NCI-H2196 (cell line): ENCODE measurements at regions not wholly inside any gene's neighbourhood (a gene's known extent, or its start where the extent isn't known, plus 50 kb on each side); places are given as distances from the start of the nearest gene placed in this dataset.
"Not testable (repeated sequence)": the region's sequence is repeated elsewhere in the genome, so short reads cannot be mapped to it uniquely, and the experiment has no call there.

ENCODE experiments used
- DNase-seq: peaks from one replicate; lab custom pipeline; 2025; ENCODE audit not compliant: unreplicated experiment; lab: John Stamatoyannopoulos, UW

DNA sequence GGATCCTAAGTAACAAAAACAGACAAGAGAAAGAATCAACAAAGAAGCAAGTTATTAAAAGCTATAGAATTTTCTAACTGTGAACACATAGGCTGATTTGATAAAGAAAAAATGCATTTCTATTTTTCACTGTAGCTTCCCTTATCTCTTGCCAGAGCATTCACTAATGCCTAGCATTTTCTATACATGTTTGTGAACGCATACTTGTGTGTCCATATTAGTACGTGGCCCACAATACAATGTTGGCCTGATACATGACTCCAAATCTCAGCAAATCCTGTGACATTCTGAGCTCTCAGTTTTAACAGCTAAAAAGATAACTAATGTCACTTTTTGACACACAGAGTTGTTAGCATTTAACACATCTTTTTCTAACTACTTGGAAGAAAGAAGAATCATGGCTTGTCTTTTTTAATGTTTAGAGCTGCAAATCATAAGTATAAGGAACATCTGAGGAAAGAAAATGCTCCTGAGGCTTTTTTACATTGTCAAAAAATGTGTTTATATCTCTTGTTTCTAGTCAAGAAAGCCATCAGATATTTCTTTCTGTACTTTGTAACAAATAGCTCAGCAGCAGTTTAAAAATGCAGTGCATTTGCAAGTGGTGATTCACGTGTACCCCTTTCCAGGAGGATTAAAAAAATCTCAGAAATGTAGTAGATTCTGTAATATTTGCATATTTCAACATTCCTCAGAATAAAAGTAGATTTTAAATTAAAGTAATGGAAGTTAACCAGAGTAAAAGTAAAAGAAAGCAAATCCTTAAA lies 1646.8 kb upstream of the TMEFF2 start:
- DNase-seq: no peak

DNA sequence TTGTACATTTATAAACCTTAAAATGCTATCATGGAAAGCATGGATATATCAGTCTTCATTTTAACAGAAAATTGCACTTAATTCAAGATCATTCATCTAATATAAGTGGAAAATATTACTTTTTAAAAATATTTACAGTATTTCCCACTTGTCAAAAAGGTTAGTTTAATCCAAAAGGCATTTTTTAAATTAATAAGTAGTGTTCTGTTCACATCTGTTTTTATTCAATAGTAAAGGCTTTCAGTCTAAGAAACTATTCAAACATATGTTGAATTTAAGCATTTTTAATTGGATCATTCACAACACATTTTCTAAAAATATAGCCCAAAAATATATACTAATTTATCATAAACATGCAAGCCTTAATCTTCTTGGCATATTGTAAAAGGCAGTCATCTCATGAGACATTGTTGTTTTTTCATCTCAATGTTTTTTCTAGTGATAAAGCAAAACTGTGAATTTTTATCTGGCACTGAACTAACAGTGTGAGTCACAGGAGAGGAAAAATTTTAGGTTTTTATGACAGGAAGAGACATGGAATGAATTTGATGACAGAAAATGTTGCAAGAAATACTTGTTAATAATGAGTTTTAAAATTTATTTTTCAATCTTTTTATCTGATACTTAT lies 1642.5 kb upstream of the TMEFF2 start:
- DNase-seq: no peak

DNA sequence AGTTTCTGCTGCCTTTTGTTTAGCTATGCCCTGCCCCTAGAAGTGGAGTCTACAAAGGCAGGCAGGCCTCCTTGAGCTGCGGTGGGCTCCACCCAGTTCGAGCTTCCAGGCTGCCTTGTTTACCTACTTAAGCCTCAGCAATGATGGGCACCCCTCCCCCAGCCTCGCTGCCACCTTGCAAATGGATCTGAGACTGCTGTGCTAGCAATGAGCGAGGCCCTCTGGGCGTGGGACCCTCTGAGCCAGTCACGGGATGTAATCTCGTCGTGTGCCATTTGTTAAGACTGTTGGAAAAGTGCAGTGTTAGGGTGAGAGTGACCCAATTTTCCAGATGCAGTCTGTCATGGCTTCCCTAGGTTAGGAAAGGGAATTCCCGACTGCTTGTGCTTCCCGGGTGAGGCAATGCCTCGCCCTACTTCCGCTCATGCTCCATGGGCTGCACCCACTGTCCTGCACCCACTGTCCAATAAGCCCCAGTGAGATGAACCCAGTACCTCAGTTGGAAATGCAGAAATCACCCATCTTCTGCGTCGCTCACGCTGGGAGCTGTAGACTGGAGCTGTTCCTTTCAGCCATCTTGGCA lies 1641.8 kb upstream of the TMEFF2 start:
- not testable (repeated sequence) for DNase-seq

DNA sequence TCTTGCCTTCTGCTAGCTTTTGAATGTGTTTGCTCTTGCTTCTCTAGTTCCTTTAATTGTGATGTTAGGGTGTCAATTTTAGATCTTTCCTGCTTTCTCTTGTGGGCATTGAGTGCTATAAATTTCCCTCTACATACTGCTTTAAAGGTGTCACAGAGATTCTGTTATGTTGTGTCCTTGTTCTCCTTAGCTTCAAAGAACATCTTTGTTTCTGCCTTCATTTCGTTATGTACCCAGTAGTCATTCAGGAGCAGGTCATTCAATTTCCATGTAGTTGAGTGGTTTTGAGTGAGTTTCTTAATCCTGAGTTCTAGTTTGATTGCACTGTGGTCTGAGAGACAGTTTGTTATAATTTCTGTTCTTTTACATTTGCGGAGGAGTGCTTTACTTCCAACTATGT lies 1639.2 kb upstream of the TMEFF2 start:
- not testable (repeated sequence) for DNase-seq

DNA sequence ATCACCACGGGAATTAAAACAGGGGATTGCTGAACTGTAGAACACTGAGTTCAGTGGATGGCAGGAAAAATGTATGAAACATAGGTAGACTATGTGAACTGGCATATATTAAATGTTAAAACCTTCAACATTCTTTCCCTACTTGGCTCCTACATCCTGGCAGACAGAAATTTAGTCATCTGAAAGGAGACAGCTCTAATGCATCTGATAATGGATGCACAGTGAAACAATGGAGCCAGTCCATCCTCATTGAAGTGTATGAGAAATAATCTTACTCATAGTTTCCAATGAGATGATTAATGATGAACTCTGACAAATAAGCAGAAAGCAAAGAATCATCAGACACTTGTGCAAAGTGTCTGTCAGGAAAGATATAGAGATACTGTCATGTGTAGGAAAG lies 1629.7 kb upstream of the TMEFF2 start:
- DNase-seq: no peak

DNA sequence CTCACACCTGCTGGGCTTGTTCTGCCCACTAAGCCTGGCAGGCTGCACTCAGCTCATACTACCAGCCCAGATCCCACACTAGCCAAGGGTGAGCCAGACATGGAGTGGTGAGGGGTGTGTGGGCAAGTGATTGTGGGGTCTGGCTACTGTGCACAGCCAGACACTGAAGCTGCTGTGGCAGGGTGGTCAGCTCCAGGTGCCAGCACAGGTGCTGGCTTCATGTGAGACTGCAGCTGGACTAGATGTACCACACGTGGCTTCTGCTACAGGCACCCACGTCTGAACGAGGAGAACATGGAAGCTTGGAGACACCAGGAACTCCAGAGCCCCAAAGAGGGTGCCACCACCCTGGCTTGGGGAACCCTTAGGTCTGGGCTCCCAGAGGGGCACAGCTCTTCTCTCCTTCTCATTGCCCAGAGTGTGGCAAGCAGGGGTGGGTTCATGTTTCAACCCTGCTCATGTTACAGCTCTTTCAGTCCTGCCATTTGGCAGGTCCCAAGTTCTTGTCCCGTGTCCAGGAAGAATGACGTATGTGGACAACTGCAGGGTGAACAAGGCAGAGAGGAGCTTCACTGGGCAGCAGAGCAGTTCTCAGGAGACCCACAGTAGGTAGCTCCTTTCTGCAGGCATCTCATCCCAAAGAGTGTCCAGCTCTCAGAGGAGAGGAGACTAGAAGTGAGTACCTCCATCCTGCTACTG lies 1624.2 kb upstream of the TMEFF2 start:
- no peak for DNase-seq

DNA sequence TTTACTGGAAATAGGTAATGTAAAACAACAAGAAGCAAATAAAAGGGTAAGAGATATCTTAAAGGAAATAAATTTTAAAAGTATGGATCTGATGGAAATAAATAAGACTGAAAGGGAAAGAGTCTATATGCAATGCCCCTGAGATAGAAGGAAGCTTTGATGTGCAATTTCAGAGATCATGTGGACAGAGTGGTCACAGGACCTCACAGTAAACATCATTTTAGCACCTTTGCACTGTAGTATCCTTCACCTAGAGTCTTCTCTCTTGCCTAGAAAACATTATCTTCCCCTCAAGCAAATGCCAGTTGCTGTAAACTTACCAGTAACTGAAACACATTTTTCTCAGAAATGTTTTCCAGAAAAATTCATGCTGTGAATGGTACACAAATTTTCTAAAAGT lies 1621.3 kb upstream of the TMEFF2 start:
- no peak for DNase-seq

DNA sequence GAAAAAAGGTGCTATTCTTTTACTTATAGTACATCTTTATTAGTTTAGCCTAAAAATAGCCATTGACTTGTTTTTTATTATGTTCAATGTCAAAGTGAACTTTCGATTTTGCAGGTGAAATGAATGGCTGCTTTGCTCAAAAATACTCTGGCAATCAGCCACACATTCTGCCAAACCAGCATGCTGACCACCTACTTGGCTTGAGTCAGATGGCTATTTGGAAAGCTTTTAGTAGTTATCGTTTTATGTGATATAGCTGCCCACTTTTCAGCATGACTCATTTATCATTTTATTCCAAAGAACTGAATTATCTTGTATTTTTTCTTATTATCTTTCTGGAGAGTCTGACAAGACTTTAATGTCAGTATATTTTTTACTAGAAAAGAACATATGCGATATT lies 1615.8 kb upstream of the TMEFF2 start:
- DNase-seq: no peak

DNA sequence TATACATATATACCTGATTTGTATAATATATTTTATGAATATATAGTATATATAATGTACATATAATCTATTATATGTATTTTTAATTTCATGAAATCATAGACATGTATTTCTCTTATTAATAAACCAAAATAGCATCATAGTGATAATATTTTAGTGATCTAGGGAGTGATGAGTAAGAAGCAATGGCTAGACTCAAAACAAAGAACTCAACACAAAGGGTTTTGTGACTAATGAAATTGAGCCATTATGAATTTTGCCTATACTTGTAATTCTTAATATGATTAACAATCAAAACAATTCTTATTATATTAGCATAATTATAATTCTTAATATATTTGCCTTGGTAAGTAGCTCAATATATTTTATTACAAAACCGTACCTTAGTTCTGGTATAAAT lies 1614.1 kb upstream of the TMEFF2 start:
- no peak for DNase-seq

DNA sequence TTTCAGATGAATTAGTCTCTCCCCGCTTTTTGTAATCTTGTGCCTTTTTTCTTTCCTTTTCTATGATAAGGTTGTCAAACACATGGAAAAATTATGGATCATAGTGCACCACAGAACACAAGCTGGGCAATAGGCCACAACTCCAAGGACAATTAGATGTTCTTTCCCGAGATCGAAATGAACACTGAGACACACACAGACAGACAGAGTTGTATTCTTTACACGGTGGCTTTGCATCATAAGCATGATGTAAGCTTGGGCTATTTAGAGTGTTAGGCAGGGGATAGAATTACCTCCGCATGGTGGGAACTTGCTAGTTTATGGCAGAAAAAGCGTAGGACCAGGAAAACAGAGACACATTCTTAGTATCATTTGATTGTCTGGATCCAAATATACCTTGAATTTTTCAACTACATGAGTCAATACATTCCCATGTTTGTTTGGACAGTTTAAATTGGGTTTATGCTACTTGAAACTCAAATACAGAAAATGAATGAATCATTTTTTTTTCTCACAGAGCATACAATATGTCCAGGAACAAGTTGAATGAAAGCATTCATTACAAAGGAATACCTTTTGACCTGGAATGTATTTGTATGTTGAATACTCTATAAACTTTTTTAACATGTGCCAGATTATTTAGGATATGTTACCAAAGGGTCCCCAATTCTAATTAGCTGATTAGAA lies 1611.5 kb upstream of the TMEFF2 start:
- no peak for DNase-seq

DNA sequence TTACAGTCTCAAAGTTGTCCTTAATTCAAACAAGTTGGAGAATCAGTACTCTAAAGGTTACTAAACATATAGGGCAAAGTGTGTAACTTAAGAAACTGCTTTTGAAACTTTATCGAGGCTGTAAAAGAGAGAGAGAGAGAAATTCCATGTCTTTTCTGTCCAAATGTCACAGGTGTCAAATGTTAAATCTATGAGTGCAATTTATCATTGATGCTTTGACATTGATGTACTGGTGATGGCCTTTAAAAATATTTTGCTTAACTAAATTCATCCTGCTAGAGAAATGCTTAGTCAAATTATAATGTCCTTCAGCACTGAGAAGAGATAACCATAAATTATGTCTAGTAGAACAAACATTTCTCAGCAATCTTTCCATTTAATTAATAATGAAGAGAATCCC lies 1602.1 kb upstream of the TMEFF2 start:
- no peak for DNase-seq

DNA sequence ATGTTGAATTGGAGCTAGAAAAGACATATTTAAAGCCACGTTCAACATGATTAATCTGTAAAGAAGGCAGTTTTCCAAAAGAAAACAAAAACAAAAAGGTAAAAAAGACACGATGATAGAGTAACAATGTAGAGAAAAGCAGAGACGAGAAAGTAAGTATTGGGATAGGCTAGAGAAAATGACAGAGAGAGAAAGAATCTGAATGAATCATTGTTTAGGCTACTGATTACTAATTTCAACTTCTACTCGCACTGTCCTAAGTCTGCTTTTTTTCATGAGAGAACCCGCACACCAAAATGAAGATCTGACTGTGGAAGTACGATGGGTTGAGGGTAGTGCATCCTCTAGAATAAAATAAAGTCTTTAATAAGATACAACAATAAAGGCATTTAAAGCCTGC lies 1599.2 kb upstream of the TMEFF2 start:
- DNase-seq: no peak

DNA sequence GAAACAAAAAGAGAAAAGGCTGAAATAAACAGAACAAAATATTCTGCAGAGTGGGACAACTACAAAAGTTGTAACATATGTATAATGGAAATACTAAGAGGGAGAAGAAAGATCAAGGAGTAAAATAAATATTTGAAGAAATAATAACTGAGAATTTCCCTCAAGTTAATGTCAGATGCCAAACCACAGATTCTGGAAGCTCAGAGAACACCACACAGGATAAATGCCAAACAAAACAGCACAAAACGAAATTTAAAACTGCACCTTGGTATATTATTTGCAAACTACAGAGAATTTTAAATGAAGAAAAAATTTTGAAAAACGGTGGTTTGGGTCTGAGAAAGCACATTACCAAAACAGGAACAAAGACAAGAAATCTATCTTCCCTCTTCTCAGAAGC lies 1588.9 kb upstream of the TMEFF2 start:
- DNase-seq: no peak

DNA sequence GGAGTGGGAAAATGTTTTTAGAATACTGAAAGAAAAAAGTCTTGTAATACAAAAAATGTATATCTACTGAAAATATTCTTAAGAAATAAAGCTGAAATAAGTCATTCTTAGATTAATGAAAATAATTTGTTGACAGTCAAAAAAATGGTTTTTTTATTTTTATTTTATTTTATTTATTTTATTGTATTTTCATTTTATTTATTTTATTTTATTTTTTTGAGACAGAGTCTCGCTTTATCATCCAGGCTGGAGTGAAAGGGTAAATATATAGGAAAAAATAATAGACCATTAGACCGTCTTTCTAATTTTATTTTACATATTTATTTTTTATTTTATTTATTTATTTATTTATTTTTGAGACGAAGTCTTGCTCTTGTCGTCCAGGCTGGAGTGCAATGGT lies 1583.6 kb upstream of the TMEFF2 start:
- no peak for DNase-seq

DNA sequence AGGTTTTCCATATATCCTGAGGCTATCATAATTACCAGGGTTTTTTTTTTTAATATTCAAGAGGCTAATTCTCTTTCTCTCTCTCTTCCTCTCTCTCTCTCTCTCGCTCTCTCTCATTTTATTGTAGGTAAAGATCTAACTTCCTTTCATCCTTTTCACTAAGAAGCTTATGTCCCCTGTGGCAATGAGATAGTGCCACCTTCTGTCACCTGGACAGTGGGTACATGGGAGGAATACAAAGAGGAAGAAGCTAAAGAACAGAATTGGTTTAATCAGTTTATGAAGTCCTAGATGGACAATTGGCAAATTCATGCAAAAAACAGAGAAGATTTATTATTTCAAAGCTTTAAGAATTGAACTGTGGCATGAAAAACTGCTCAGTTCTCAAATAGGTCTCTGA lies 1582.3 kb upstream of the TMEFF2 start:
- no peak for DNase-seq

DNA sequence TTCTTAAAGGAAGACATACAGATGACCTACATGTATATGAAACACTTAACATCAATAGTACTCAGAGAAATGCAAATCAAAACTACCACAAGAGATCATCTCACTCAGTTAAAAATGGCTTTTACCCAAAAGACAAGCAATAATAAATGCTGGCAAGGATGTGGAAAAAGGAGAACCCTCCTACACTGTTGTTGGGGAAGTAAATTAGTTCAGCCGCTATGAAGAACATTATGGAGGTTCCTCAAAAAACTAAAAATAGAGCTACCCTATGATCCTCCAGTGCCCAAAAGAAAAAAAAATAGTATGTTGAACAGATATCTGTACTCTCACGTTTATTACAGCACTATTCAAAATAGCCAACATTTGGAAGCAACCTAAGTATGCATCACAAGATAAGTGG lies 1579.4 kb upstream of the TMEFF2 start:
- no peak for DNase-seq

DNA sequence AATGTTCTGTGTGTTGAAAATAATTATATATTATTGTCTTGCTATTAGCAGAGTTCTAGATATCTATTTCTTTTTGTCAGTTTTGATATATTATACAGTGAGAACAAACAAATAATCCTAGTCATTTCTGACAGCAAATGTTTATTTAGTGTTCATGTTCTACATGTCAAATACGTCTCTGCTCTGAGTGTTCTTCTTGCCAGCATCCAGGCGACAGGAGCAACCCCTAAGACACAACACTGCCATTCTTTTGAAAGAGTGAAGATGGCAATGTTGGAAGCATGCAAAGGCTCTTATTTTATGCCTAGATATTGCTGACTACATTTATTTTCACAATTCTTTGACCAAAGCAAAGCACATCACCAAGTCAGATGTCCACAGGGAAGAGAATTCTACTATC lies 1556.6 kb upstream of the TMEFF2 start:
- DNase-seq: no peak

DNA sequence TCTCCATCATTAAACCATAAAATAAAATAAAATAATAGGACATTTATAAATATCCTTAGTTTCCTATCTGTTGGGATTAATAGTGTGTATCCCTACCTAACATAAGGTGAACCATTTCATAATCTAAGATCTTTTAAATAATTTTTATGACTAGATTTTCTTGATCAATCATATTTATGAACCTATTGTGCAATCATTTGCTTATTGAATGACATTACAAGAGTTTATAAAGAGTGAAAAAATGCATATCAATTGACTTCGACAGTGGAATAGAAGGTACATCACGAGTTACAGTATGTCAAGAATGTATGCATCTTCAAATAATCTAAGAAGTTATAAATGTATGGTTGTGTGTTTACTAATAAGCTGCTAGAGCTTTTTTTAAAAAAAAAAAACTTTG lies 1554.8 kb upstream of the TMEFF2 start:
- DNase-seq: no peak

DNA sequence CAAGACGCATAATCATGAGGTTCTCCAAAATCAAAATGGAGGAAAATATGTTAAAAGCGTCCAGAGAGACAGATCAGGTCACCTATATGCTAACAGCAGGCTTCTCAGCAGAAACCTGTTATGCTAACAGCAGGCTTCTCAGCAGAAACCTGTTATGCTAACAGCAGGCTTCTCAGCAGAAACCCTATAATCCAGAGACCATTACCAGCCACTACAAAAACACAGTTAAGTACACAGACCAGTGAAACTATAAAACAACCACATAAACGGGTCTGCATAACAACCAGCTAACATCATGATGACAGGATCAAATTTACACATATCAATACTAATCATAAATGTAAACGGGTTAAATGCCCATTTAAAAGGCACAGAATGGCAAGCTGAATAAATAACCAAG lies 1548.4 kb upstream of the TMEFF2 start:
- DNase-seq: no peak

DNA sequence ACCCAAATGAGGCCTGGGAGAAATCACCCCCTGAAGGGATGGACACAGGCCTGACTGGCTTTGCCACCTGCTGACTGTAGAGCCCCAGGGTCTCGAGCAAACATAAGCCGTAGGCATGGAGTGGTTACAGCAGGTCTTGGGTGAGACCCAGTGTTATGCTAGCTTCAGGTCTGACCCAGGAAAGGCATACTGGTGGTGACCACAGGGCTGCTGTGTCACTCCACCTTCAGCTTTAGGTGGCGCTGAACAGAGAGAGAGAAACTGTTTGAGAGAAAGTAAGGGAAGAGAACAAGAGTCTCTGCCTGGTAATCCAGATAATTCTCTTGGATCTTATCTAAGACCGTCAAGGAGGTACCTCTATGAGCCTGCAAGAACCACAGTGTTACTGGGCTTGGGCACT lies 1544.2 kb upstream of the TMEFF2 start:
- no peak for DNase-seq

DNA sequence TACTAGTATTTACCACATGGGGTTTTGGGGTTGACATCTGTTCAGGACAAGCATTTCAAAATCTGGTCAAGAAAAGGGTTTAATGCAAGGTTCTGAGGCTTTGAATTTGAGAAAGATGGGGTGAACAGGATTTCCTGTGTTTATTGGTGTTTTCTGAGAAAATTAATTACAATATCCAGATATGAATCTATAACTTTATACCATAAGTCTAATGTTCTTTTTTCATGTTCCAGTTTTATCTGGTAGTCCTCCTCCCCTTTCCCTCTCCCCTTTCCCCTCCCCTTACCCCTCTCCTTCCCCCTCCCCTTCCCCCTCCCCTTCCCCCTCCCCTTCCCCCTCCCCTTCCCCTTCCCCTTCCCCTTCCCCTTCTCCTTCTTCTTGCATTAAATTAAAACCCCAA lies 1518.2 kb upstream of the TMEFF2 start:
- DNase-seq: no peak
